DOHH2 (cell line): ENCODE measurements at regions not wholly inside any gene's neighbourhood (a gene's known extent, or its start where the extent isn't known, plus 50 kb on each side); places are given as distances from the start of the nearest gene placed in this dataset.
"Not testable (repeated sequence)": the region's sequence is repeated elsewhere in the genome, so short reads cannot be mapped to it uniquely, and the experiment has no call there.

Experiments
- H3F3A ChIP-seq: fragments of 200-600 bp; sonication (generic), shearing (Covaris generic); 2 replicates; pipeline ENCODE4 v1.6.0; 2016; ENCODE audit warnings: antibody characterized with exemption, mild to moderate bottlenecking; ENCODE audit not compliant: control insufficient read depth, insufficient read depth
- H3K27ac ChIP-seq: fragments of 200-600 bp; sonication (generic); 2 replicates; pipeline ENCODE4 v1.5.1; 2014; ENCODE audit warnings: low read depth, mild to moderate bottlenecking, low read length, moderate library complexity
- H3K27me3 ChIP-seq: fragments of 200-600 bp; sonication (generic); 2 replicates; pipeline ENCODE4 v1.6.1; 2014; ENCODE audit warnings: mild to moderate bottlenecking, low read length, mixed read lengths; ENCODE audit not compliant: control insufficient read depth
- H3K36me3 ChIP-seq: fragments of 200-600 bp; sonication (generic); 2 replicates; pipeline ENCODE4 v1.6.1; 2014; ENCODE audit warnings: mild to moderate bottlenecking, low read length, moderate library complexity, mixed read lengths; ENCODE audit not compliant: control insufficient read depth
- H3K4me1 ChIP-seq: fragments of 200-600 bp; sonication (generic); 2 replicates; pipeline ENCODE4 v1.6.1; 2014; ENCODE audit warnings: mild to moderate bottlenecking, low read length, mixed read lengths; ENCODE audit not compliant: control insufficient read depth
- H3K4me2 ChIP-seq: fragments of 200-600 bp; sonication (generic); 2 replicates; pipeline ENCODE4 v1.6.0; 2014; ENCODE audit warnings: mild to moderate bottlenecking, low read length, moderate library complexity
- H3K4me3 ChIP-seq: fragments of 200-600 bp; sonication (generic); 2 replicates; pipeline ENCODE4 v1.5.1; 2014; ENCODE audit warnings: mild to moderate bottlenecking, low read length, mixed read lengths
- H3K79me2 ChIP-seq: fragments of 200-600 bp; sonication (generic); 2 replicates; pipeline ENCODE4 v1.6.1; 2014; ENCODE audit warnings: mild to moderate bottlenecking, low read length, mixed read lengths; ENCODE audit not compliant: control insufficient read depth
- H3K9me2 ChIP-seq: fragments of 200-600 bp; sonication (generic); replicated peaks from 2 replicates; pipeline ENCODE4 v1.6.1; 2014; ENCODE audit warnings: mild to moderate bottlenecking, low read length, mixed read lengths; ENCODE audit not compliant: control insufficient read depth
- H3K9me3 ChIP-seq: fragments of 200-600 bp; sonication (generic); 2 replicates; pipeline ENCODE4 v1.6.1; 2014; ENCODE audit warnings: antibody characterized with exemption, low read length, mixed read lengths; ENCODE audit not compliant: control insufficient read depth, insufficient read depth
- H4K20me1 ChIP-seq: fragments of 200-600 bp; sonication (generic); 2 replicates; pipeline ENCODE4 v1.6.0; 2014; ENCODE audit warnings: low read depth, mild to moderate bottlenecking, antibody characterized with exemption, low read length, moderate library complexity; ENCODE audit not compliant: control insufficient read depth, insufficient read depth
- CTCF ChIP-seq: fragments of 200-600 bp; sonication (generic); IDR thresholded peaks from one replicate; pipeline ENCODE4 v1.5.1; 2014; ENCODE audit warnings: antibody characterized with exemption, mild to moderate bottlenecking, low read depth, low read length; ENCODE audit not compliant: poor library complexity, severe bottlenecking
- EZH2phosphoT487 ChIP-seq: fragments of 200-600 bp; sonication (generic); IDR thresholded peaks from 2 replicates; pipeline ENCODE4 v1.6.1; 2017; ENCODE audit warnings: borderline replicate concordance, mild to moderate bottlenecking, antibody characterized with exemption, low read length, moderate library complexity, mixed read lengths

GRCh38 chr20:4318891-4319290, 69.8 kb upstream of the ADRA1D start:
- H3K27me3 ChIP-seq = no peaks in the 10 kb centered on the region
- H3K4me3 ChIP-seq = no peak overlapping the region
- no peaks in the 10 kb centered on the region for H3K36me3 ChIP-seq
- H3K9me2 ChIP-seq = no peaks in the 10 kb centered on the region; the same call in 1 of the 2 replicates
- TF ChIP-seq CTCF = no peak
- no peaks in the 10 kb centered on the region for H3K9me3 ChIP-seq
- no peak overlapping the region for H3K4me2 ChIP-seq
- no peaks in the 10 kb centered on the region for H3F3A ChIP-seq
- no peak overlapping the region for H3K27ac ChIP-seq
- no peaks in the 10 kb centered on the region for H3K79me2 ChIP-seq
- no peaks in the 10 kb centered on the region for H3K4me1 ChIP-seq
- no peaks in the 10 kb centered on the region for H4K20me1 ChIP-seq

GRCh38 chr20:4310616-4311015, 61.5 kb upstream of the ADRA1D start:
- not testable (repeated sequence) for H3K4me3 ChIP-seq, H3K27ac ChIP-seq, H3K4me2 ChIP-seq, H3K9me3 ChIP-seq, H3K79me2 ChIP-seq, H3F3A ChIP-seq, H3K4me1 ChIP-seq, H3K27me3 ChIP-seq, H4K20me1 ChIP-seq, H3K9me2 ChIP-seq, H3K36me3 ChIP-seq

- Histone ChIP-seq H3K79me2 (no peaks in the 10 kb centered on the region), H3F3A (no peaks in the 10 kb centered on the region), H3K4me1 (no peaks in the 10 kb centered on the region)
These were observed 57.1 kb upstream of the ADRA1D start for GRCh38 chr20:4306206-4306605.

GRCh38 chr20:4305091-4305490, 56.0 kb upstream of the ADRA1D start:
- Histone ChIP-seq H3K4me2 (no peak overlapping the region), H3K4me3 (no peak overlapping the region), H3K27ac (no peak overlapping the region), H4K20me1 (no peaks in the 10 kb centered on the region), H3K79me2 (no peaks in the 10 kb centered on the region), H3K27me3 (no peaks in the 10 kb centered on the region), H3K9me2 (no peaks in the 10 kb centered on the region), H3F3A (no peaks in the 10 kb centered on the region), H3K9me3 (no peaks in the 10 kb centered on the region), H3K4me1 (no peaks in the 10 kb centered on the region), H3K36me3 (no peaks in the 10 kb centered on the region)
- no peak for TF ChIP-seq EZH2phosphoT487
- no peak for TF ChIP-seq CTCF

More at GRCh38 chr20:4306206-4306605, 57.1 kb upstream of the ADRA1D start:
- Histone ChIP-seq H3K4me3 (no peak overlapping the region), H4K20me1 (no peaks in the 10 kb centered on the region), H3K27me3 (no peaks in the 10 kb centered on the region), H3K36me3 (no peaks in the 10 kb centered on the region), H3K27ac (no peak overlapping the region), H3K9me2 (no peaks in the 10 kb centered on the region), H3K4me2 (no peak overlapping the region), H3K9me3 (no peaks in the 10 kb centered on the region)
- TF ChIP-seq CTCF (no peak), EZH2phosphoT487 (no peak)
